HG03103 (cell line): ENCODE measurements at regions not wholly inside any gene's neighbourhood (a gene's known extent, or its start where the extent isn't known, plus 50 kb on each side); places are given as distances from the start of the nearest gene placed in this dataset.

ENCODE experiments used
- ATAC-seq: cut with Tn5 transposase; IDR thresholded peaks from one replicate; pipeline ENCODE4 v1.9.1; 2021; ENCODE audit warnings: low read depth; ENCODE audit not compliant: unreplicated experiment

DNA sequence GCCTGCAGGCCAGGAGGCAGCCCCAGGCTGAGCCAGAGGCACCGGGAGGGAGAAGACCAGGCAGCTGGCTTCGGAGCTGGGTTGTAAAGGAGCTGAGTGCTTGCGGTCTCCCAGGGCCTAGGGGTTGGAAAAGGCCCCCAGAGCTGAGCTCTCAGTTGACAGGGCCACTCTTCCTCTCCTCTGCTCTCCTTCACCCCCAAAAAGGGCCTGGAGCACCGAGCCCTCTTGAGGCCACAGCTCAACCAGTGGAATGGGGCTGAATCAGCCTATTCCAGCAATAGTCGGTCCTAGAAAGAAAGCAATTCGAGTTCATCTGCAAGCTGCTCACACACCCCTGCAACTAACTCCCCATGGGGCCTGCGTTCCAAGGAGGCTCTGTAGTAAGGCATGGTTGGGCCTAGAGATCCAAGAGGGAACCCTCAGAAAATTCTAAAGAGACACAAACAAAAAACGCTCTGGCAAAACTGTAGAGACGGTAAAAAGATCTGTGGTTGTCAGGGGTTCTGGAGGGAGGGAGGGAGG is 205.0 kb downstream of the BUD13 start:
- ATAC-seq = no peak

DNA sequence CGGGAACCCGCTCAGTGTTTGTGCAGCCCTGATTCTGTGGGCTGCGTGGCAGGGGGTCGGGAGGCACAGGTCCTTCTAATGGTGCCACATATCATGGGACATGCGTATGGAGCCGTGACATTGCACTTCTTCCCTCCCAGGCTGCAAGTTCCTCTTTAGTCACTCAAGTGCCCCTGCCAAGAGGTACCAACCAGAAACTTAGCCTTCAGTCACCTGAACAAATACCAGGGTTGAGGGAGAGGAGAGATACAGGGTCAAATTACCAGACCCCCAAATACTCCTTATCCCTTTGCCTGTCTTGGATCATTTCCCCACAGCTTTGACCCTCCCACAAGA is 209.1 kb downstream of the BUD13 start:
- ATAC-seq = no peak

GRCh38 chr11:116563028-116563711 is 209.6 kb downstream of the BUD13 start:
- no peak for ATAC-seq

GRCh38 chr11:116560589-116560988 is 212.2 kb downstream of the BUD13 start:
- no peak for ATAC-seq

DNA sequence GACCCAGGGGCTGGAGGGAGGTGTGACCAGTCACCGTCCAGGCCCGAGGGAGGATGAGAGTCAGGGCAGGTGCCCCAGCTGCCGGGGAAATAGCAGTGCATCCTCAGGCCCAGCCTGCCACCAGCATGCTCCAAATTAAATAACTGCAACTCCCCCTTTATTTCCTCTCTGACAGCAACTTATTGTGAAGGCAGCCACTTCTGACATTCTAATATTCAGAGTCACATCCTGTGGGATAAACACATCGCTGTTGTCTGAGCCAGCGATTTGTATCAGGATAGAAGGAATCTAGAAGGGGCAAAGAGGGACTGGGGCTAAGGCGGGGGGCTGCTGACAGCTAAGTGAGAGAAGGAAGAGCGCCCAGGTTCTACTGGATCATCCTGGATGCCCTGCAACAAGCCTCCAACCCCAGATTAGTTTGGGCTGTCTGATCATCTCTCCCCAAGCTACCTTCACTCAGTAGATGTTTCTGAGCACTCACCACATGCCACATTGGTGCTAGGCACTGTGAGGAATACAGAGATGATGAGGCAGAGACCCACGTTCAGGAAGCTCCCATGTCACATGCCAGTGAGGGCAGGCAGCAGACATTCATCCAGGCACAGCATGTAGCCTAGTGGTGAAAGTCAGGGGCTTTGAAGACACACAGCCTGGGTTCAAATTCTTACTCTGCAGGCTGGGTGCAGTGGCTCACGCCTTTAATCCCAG is 214.1 kb downstream of the BUD13 start:
- no peak for ATAC-seq

GRCh38 chr11:116557282-116557681 is 215.5 kb downstream of the BUD13 start:
- no peak for ATAC-seq

DNA sequence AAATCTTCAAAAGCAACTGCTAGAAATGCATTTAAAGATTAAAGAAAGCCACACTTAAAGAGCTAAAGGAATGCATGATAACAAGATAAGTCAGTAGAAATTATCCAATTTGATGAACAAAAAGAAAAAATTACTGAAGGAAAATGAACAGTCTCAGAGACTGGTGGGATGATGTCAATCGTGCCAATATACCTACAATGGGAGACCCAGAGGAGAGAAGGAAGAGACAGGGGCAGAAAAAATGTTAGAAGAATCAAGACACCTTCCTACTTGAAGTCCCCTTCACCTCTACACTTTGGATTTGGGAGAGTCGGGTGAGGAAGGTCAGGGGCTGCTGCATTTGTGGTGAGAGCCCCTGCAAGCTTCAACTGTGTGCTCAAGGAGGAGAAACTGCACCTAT is 216.3 kb downstream of the BUD13 start:
- no peak for ATAC-seq

DNA sequence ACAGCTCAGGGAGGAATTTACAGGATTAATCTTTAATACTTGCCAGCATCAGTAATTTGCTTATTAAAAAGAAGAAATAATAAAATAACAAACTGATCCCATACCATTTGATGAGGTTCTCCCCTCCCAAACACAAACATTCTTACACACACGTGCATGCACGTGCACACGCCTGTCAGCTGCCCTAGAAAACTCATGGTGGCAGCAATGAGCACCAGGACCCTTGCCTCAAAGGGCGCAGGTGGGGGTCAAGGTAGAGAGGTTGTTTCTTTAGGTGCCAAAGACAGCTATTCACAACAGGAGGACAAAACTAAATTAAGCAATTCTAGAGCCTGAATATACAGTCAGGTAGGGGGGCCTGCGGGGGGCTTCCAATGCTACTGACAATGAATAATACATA is 219.3 kb downstream of the BUD13 start:
- no peak for ATAC-seq

DNA sequence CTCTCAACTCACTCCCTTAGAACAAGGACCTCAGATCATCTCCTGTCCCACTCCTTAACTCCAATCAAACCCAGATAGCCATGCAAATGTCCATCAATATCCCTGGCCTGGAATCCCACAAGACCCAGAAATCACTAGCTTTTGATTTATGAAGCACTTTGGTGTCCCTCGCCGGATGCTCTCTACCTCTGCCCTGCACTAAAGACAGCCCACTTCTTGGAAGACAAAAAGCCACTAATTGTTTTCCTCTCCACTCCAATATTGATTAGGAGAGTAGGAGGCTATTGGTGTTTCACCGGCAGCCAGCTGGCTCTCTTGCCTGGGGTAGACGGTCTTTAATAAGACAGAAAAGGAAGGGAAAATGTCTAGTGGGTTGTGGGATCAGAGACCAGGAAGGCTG is 221.2 kb downstream of the BUD13 start:
- ATAC-seq = no peak

DNA sequence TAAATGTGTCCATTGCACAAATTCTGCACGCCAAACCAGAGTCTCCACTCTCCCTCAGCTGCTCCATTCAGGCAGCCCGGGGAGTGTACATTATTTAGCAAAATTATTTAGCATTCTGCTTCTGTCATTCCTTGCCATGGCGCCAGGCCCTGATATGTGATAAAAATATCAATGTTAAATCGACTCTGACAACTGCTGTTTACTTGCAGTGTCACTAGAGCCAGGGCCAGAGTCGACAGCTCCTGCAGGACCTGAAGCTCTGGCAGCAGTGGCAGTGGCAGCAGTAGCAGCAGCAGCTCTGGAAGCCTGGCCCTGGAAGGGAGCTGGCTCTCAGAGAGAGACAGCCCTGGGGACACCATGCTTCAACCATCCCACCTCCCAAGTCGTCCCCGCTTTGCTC is 224.5 kb downstream of the BUD13 start:
- no peak for ATAC-seq

DNA sequence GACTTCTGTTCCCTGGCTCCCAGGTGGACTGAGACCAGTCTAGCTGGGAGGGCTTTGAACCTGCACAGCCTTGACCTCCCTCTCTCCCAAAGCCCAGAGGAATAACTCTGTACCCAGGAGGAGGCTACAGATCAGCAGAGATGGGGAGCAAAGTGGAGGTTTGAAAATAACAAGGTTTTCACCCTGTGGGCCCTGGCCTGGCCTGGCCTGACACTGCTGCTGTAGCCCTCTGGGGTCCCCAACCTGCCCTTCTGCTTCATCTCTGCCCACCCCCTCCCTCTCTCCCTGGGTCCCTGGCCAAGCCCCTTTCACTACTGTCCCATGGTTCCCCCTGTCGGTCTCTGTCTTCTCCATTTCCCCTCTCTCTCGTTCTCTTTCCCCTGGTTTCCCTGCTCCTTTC is 225.2 kb downstream of the BUD13 start:
- ATAC-seq = no peak

DNA sequence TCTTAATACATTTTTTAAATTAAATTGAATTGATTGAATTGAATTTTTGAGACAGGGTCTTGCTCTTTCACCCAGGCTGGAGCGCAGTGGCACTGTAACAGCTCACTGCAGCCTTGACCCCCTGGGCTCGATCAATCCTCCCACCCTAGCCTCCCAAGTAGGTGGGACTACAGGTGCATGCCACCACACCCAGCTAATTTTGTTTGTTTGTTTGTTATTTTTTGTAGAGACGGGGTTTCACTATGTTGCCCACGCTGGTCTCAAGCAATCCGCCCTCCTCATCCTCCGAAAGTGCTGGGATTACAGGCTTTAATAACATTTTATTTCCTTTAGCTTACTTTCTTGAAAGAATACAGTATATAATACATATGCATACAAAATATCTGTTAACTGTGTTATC is 226.9 kb downstream of the BUD13 start:
- ATAC-seq = no peak

GRCh38 chr11:116544721-116545120 is 228.1 kb downstream of the BUD13 start:
- ATAC-seq = no peak

GRCh38 chr11:116543911-116544475 is 228.8 kb downstream of the BUD13 start:
- ATAC-seq = no peak

DNA sequence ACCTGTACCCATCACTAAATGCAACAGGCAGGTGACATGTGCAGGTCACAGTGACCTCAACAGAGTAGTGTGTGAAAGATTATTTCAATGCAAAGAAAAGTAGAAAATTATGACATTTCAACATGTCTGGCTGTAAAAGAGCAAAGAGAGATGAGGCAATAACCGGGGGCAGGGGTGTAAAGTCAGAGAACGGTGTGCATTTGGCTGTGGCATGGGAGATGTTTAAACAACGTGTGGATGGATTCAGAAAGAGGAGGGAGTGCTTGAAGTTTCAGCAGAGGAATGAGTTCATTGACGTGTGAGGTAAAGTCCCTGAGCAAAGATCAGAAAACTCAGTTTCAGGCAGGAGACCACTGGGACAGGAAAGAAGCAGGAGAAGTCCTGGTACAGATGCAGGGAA is 229.7 kb downstream of the BUD13 start:
- no peak for ATAC-seq

GRCh38 chr11:116542406-116542805 is 230.4 kb downstream of the BUD13 start:
- ATAC-seq = no peak

DNA sequence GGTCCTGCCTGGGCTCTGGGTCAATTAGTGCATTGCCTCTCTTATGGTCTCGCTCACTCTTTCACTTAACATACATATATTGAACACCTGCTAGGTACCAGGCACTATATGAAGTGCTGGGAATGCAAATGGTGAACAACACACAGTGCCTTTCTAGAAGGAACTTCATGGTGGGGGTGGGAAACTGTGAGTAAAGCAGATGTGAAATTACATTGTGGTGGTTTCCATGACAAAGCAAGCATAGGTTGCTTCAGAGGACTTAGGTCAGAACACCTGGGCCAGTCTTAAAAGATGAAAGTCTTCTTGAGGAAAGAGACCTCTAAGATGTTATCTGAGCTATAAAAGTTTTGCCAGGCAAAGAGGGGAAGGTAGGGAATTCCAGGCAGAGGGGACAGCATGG is 231.3 kb downstream of the BUD13 start:
- ATAC-seq = no peak

DNA sequence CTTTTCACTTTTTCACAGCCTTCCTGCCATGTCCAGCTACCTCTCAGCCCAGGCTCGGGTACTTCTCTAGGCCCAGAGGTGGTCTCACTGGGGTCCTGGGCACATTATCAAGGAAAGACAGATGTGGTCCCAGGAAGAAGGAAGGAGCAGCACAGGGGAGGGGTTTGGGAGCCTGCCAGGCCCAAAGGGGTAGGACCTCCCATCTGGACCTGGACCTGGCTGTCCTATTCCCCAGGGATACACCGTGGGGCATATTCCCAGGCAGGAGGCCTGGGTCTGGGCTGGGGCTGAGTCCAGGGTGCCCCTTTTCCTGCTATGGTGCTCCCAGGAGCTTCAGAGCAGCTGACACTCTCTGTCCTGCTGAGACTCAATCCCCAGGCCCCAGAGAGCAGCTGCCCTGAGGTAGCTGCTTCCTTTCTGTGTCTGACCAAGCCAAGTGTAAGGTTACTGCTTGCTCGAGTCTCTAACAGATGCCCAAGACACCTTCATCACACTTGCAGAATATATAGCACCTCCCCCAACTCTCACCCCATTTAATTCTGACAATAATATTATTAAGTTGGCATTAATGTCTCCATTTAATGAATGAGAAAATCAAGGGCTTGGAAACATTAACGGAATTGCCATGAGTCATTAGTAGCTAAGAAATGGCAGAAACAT is 232.0 kb downstream of the BUD13 start:
- ATAC-seq = no peak

DNA sequence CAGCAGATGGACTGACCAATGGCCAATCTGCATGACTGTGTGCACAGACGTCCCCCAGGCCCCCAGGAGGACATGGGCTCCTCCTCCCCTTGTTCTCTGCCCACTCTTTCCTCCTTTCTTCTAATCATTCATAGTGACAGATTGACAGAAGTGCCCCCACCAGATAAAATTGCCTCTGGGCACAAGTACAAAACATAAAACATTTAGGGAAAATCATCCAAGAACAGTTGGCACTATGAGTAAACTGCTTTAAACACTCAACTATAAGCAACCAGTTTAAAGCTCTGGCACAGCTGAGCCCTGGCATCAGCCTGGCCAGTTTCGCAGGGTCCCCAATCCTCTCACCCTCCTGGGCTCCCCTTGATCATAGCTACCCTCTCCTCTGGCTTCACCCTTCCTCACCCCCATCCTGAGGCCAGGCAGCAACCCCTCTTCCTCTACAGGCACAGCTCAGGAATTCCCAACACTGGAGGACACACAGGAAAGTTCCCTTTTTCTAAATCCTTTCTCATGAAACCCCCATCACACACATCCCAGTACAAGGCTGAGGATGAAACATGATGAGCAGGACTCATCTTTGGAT is 232.9 kb downstream of the BUD13 start:
- ATAC-seq = no peak

DNA sequence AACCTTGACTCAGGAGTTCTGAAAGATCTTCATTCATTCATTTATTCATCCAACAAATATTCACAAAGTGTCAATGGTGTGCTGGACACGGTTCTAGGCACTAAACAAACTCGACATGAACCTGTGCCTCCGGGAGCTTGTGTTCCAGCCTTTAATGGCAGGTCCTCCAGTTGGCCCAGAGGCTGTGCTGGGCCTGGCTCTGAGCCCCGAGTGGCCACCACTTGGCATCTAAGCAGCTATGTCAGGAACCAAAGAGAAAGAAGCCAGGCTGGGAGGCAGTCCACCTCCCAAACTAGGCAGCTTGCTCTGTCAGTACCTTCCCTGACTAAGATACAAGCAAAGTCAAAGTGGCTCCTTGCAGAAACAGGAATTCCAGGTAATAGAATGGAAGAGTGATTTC is 233.6 kb downstream of the BUD13 start:
- ATAC-seq = no peak

GRCh38 chr11:116538677-116539076 is 234.1 kb downstream of the BUD13 start:
- no peak for ATAC-seq
